LNCAP (cell line): ENCODE measurements at regions not wholly inside any gene's neighbourhood (a gene's known extent, or its start where the extent isn't known, plus 50 kb on each side); places are given as distances from the start of the nearest gene placed in this dataset.

ENCODE experiments used
- TF ChIP-seq, protein P1 (sequence below): fragments of 450-650 bp; IDR thresholded peaks from 2 replicates; pipeline ENCODE4 v1.5.1; 2017; ENCODE audit warnings: mild to moderate bottlenecking

- TF ChIP-seq, protein P1, sequence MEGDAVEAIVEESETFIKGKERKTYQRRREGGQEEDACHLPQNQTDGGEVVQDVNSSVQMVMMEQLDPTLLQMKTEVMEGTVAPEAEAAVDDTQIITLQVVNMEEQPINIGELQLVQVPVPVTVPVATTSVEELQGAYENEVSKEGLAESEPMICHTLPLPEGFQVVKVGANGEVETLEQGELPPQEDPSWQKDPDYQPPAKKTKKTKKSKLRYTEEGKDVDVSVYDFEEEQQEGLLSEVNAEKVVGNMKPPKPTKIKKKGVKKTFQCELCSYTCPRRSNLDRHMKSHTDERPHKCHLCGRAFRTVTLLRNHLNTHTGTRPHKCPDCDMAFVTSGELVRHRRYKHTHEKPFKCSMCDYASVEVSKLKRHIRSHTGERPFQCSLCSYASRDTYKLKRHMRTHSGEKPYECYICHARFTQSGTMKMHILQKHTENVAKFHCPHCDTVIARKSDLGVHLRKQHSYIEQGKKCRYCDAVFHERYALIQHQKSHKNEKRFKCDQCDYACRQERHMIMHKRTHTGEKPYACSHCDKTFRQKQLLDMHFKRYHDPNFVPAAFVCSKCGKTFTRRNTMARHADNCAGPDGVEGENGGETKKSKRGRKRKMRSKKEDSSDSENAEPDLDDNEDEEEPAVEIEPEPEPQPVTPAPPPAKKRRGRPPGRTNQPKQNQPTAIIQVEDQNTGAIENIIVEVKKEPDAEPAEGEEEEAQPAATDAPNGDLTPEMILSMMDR, result no peak
Measured at GRCh38 chr1:102776071-102776470, 332.3 kb downstream of the COL11A1 start.

GRCh38 chr1:102772831-102773230 is 335.5 kb downstream of the COL11A1 start:
- TF ChIP-seq, protein P1, result no peak

- TF ChIP-seq, protein P1, result no peak
Measured at GRCh38 chr1:102758418-102758817, 349.9 kb downstream of the COL11A1 start.

DNA sequence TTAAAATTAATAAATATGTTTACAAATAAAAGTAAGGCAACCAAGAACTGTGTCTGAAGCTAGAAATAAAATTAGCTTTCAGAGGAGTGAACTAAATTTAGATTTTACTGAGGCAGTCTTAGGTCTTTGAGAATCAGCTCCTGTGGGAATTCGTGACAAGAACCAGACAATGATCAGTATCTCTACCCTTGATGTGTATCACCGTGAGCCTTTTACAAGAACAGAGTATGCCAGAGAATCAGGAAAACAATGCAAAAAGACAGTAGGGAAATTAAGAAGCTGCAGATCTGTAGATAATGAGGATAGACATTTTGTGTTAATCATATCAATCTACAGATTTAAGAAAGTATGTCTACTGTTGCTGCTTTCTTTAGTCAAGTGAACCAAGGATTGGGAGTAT is 351.0 kb downstream of the COL11A1 start:
- TF ChIP-seq, protein P1, result no peak

GRCh38 chr1:102751111-102751510 is 357.2 kb downstream of the COL11A1 start:
- TF ChIP-seq, protein P1, result no peak

DNA sequence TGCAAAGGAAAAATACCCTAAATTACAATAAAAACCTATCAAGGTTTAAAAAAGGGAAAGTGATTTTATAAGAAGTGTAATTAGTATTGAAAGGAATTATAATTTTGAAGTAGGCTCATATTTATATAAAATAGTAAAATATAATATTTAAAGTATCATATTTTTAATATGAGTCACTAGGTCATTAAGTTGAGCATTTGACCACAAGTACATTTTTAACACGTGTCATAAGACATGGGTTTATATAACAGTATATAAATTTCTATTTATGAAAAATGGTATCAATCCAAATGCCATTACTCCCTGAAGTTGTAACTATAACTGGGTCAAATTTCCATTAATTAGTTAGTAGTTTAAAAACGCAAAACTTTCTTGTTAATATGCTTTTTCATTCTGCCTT is 365.9 kb downstream of the COL11A1 start:
- TF ChIP-seq, protein P1, result no peak

GRCh38 chr1:102733491-102734236 is 374.7 kb downstream of the COL11A1 start:
- TF ChIP-seq, protein P1, result no peak

DNA sequence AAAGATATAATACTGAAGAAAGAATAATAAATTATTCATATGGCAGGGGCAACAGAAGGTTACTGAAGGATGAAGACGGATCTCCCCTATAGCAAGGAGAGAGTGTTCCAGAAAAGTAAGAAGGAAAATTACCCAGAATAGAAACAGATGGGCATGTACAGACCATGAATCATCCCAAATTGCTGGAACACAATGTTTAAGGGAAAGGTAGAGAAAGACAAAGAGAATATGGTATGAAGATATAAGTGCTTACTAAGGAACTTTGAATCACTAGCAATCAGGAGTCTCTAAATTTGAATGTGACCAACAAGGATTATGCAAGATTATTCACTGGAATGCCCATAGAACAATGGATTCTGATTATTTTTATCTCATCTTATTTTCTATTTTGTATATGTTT is 375.4 kb downstream of the COL11A1 start:
- TF ChIP-seq, protein P1, result no peak
